ENCODE measurements at regions not wholly inside any gene's neighbourhood (a gene's known extent, or its start where the extent isn't known, plus 50 kb on each side); places are given as distances from the start of the nearest gene placed in this dataset.

GRCh38 chr11:42251984-42252383 lies 792.5 kb upstream of the LRRC4C start:
- TF ChIP-seq EP300 (IDR thresholded peaks at IDR 0.05) (no peak), CTCF (IDR thresholded peaks at IDR 0.05) (no peak), POLR2A (IDR thresholded peaks at IDR 0.05) (no peak)
